ENCODE measurements at regions not wholly inside any gene's neighbourhood (a gene's known extent, or its start where the extent isn't known, plus 50 kb on each side); places are given as distances from the start of the nearest gene placed in this dataset.

DNA sequence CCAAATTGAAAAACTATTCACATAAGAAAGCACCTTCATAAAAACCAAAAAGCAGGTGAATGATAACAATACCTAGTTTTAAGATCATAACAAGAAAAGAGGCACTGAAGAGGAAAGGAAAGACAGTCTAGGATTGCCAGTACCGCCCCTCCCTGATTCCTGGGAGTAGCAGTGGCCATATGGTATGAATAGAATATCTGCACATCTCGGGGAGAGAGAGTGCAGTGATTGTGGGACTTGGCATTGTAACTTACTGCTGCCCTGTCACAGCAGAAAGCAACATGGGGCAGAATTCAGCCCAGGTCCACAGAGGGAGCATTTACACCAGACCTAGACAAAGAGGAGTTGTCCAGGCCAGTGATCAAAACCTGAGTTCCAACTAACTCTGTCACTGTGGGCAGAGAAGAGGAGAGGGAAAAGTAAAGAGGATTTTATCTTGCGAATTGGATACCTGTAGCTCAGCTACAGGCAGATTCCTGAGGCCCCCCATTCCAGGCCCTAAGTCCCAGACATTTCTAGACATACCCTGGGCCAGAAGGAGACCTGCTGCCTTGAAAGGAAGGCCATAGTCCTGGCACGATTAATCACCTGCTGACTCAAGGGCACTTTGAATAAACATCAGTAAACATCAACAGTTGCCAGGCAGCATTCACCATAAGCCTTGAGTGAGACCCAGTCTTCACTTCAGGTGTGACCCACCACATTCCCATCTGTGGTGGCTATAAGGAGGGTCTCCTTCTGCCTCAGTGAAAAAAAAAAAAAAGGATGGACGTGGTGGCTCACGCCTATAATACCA, 397.5 kb downstream of the TGFB2 start:
- H4K20me1 ChIP-seq (replicated peaks in 1 of 2; ENCODE audit: control insufficient read depth in 1 of 2, insufficient read depth in 2 of 2, low read length in 2 of 2), result no peaks in the 10 kb centered on the region
- H3K56ac ChIP-seq (replicated peaks; ENCODE audit: insufficient read length, low read depth, low read length), result no peak overlapping the region
- no peak overlapping the region for H3K4me3 ChIP-seq (ENCODE audit: extremely low read depth in 1 of 4, insufficient read depth in 2 of 4, low read depth in 3 of 4, low read length in 4 of 4)
- H3K23ac ChIP-seq (ENCODE audit: insufficient read length), result no peak overlapping the region
- H3K14ac ChIP-seq (ENCODE audit: insufficient read length), result no peak overlapping the region
- H2BK120ac ChIP-seq (replicated peaks; ENCODE audit: low read depth, low read length), result no peak overlapping the region
- 83% methylated on average over 5 of the region's 6 CpGs; no CpG with 5 or more reads in 1 of the 2 experiments for WGBS, 2 experiments (ENCODE audit: extremely low coverage in 1 of 2, insufficient coverage in 1 of 2, insufficient read length in 1 of 2, insufficient replicate concordance in 2 of 2, low coverage in 1 of 2, low lambda C conversion rate in 2 of 2, missing lambda C conversion rate in 1 of 2)
- no peak overlapping the region for H4K91ac ChIP-seq (replicated peaks; ENCODE audit: insufficient read length, low read length)
- no peak overlapping the region for H2AFZ ChIP-seq (ENCODE audit: low read length)
- no peak for DNase-seq (ENCODE audit: low read depth in 1 of 2, low spot score in 2 of 2)
- H3K36me3 ChIP-seq (ENCODE audit: control insufficient read depth in 2 of 4, insufficient read depth in 4 of 4, low read length in 3 of 4), result no peaks in the 10 kb centered on the region
- ChIA-PET CTCF (ENCODE audit: partially characterized antibody) (no interaction called here), POLR2A (ENCODE audit: partially characterized antibody) (no interaction called here)
- TF ChIP-seq SP1 (IDR thresholded peaks at IDR 0.05; ENCODE audit: low read depth, low read length), result no peak
- peak; percentile 23; the same call in 1 of the 2 replicates for TF ChIP-seq RFX5 (IDR thresholded peaks at IDR 0.05; ENCODE audit: borderline replicate concordance, low read depth, low read length)
- no peak overlapping the region for H3K18ac ChIP-seq (ENCODE audit: extremely low read depth, low read length)
- H3K4me2 ChIP-seq (ENCODE audit: insufficient read depth in 1 of 2, low read depth in 2 of 2, low read length in 2 of 2), result no peak overlapping the region
- no peaks in the 10 kb centered on the region for H3K79me1 ChIP-seq (ENCODE audit: low read depth, low read length)
- no peaks in the 10 kb centered on the region; a peak in 1 of 4 replicates for H3K9me3 ChIP-seq (ENCODE audit: insufficient read depth in 2 of 2, low read depth in 1 of 2, low read length in 1 of 2)
- H3K79me2 ChIP-seq (ENCODE audit: control insufficient read depth in 1 of 2, insufficient read depth in 2 of 2, low read length in 2 of 2), result no peaks in the 10 kb centered on the region
- H4K5ac ChIP-seq (ENCODE audit: insufficient read length, low read depth, low read length), result no peak overlapping the region
- H2BK12ac ChIP-seq (ENCODE audit: low read depth, low read length), result no peak overlapping the region
- no peak overlapping the region for H4K8ac ChIP-seq (ENCODE audit: extremely low read depth, insufficient read depth, low read length)
- no peak overlapping the region for H3K4ac ChIP-seq (replicated peaks; ENCODE audit: insufficient read length, low read depth, low read length)
- H2BK20ac ChIP-seq (ENCODE audit: low read length), result no peak overlapping the region
- H3K9ac ChIP-seq (replicated peaks in 1 of 4; ENCODE audit: extremely low read depth in 1 of 4, low read depth in 3 of 4, low read length in 3 of 4), result no peak overlapping the region
- H2BK5ac ChIP-seq (ENCODE audit: low read depth, low read length), result no peak overlapping the region
- H3K23me2 ChIP-seq (ENCODE audit: low read depth, low read length), result no peaks in the 10 kb centered on the region
- H3K4me1 ChIP-seq (replicated peaks in 1 of 4; ENCODE audit: control insufficient read depth in 3 of 4, insufficient read depth in 4 of 4, low read length in 3 of 4), result no peaks in the 10 kb centered on the region
- no peak for FAIRE-seq
- no peak overlapping the region for H2BK15ac ChIP-seq (ENCODE audit: low read length)
- H2AK5ac ChIP-seq (ENCODE audit: low read depth, low read length), result no peak overlapping the region
- no peak overlapping the region for H3K27ac ChIP-seq (ENCODE audit: low read depth, low read length)
- no peaks in the 10 kb centered on the region for H3K27me3 ChIP-seq (replicated peaks in 1 of 4; ENCODE audit: control insufficient read depth in 3 of 4, extremely low read depth in 1 of 4, insufficient read depth in 3 of 4, low read length in 3 of 4)
